Type B pancreatic cell (in vitro differentiated cells): ENCODE measurements at regions not wholly inside any gene's neighbourhood (a gene's known extent, or its start where the extent isn't known, plus 50 kb on each side); places are given as distances from the start of the nearest gene placed in this dataset.

Experiments used
- DNase-seq: peaks from one replicate; pipeline ENCODE4 v3.0.0; 2021; ENCODE audit warnings: mixed read lengths; ENCODE audit not compliant: unreplicated experiment; ENCODE audit errors: extremely low spot score
- H3K27ac Mint-ChIP-seq: 2 replicates; pipeline ENCODE4 v1.8.0; 2021; ENCODE audit warnings: mild to moderate bottlenecking, mixed read lengths
- H3K27me3 Mint-ChIP-seq: 2 replicates; pipeline ENCODE4 v1.8.0; 2021; ENCODE audit warnings: mixed read lengths
- H3K36me3 Mint-ChIP-seq: 2 replicates; pipeline ENCODE4 v1.8.0; 2021; ENCODE audit warnings: mixed read lengths
- H3K4me1 Mint-ChIP-seq: one replicate; pipeline ENCODE4 v1.8.0; 2021; ENCODE audit warnings: mixed read lengths; ENCODE audit not compliant: unreplicated experiment
- H3K4me3 Mint-ChIP-seq: 2 replicates; pipeline ENCODE4 v1.8.0; 2021; ENCODE audit warnings: mild to moderate bottlenecking, mixed read lengths
- H3K9me3 Mint-ChIP-seq: 2 replicates; pipeline ENCODE4 v1.8.0; 2021; ENCODE audit warnings: mixed read lengths
- CTCF ChIP-seq: fragments of 200-600 bp; sonication (generic); conservative IDR thresholded peaks from 2 replicates; pipeline ENCODE4 v1.5.0; 2021; ENCODE audit warnings: antibody characterized with exemption, mild to moderate bottlenecking

DNA sequence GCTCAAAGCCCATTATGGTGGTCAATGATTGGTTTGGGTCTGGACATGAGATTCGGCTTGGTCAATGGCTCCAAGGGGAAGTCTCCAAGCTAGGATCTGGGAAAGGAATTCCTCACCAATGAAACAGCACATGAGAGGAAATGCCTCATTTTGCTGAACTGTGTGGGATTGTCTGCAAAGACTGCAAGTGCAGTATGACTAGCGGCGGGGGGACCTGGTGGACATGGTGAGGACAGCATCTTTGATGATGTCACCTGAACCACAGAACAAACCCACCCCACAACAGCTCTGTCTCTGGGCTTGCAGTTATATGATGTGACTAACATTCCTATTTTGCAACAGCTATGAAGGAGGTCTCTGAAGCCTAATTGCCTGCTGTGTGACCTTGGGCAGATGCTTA lies 50.6 kb upstream of the NKD1 start:
- Mint-ChIP-seq H3K4me1 (peaks cover 2% of the 10 kb centered on the region), H3K27me3 (no peaks in the 10 kb centered on the region), H3K9me3 (no peaks in the 10 kb centered on the region), H3K36me3 (no peaks in the 10 kb centered on the region), H3K4me3 (no peak overlapping the region), H3K27ac (no peak overlapping the region)
- peak; percentile 48 for DNase-seq
- no peak for TF ChIP-seq CTCF

GRCh38 chr16:50496990-50497389 lies 51.2 kb upstream of the NKD1 start:
- no peaks in the 10 kb centered on the region for H3K9me3 Mint-ChIP-seq
- no peaks in the 10 kb centered on the region for H3K36me3 Mint-ChIP-seq
- no peaks in the 10 kb centered on the region for H3K27me3 Mint-ChIP-seq
- H3K4me1 Mint-ChIP-seq, result no peaks in the 10 kb centered on the region
- no peak overlapping the region for H3K4me3 Mint-ChIP-seq
- H3K27ac Mint-ChIP-seq, result no peak overlapping the region
- no peak for TF ChIP-seq CTCF
- DNase-seq, result peak; percentile 25

DNA sequence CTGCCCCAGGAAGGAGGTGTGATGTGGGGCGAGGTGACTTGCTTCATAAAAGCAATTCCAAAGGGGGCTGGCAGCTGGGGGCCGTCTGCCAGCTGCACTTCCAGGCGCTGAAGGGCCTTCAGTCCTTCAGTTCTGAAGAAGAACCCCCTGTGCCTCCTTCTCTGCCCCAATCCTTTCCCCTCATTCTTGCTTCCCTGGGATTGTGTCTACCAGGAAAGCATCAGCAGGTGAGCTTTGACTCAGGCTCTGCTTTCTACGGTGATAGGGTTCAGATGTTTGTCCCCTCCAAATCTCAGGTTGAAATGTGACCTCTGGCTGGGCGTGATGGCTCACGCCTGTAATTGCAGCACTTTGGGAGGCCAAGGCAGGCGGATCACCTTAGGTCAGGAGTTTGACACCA lies 52.5 kb upstream of the NKD1 start:
- Mint-ChIP-seq H3K27ac (no peak overlapping the region), H3K4me1 (no peaks in the 10 kb centered on the region), H3K4me3 (no peak overlapping the region), H3K27me3 (no peaks in the 10 kb centered on the region), H3K36me3 (no peaks in the 10 kb centered on the region), H3K9me3 (no peaks in the 10 kb centered on the region)
- DNase-seq, result no peak
- no peak for TF ChIP-seq CTCF

GRCh38 chr16:50494501-50495491 lies 53.4 kb upstream of the NKD1 start:
- H3K27me3 Mint-ChIP-seq, result no peaks in the 10 kb centered on the region
- H3K36me3 Mint-ChIP-seq, result no peaks in the 10 kb centered on the region
- no peak for TF ChIP-seq CTCF
- H3K9me3 Mint-ChIP-seq, result no peaks in the 10 kb centered on the region
- H3K4me1 Mint-ChIP-seq, result no peaks in the 10 kb centered on the region
- H3K4me3 Mint-ChIP-seq, result no peak overlapping the region
- no peak overlapping the region for H3K27ac Mint-ChIP-seq
- peak; percentile 22 for DNase-seq

DNA sequence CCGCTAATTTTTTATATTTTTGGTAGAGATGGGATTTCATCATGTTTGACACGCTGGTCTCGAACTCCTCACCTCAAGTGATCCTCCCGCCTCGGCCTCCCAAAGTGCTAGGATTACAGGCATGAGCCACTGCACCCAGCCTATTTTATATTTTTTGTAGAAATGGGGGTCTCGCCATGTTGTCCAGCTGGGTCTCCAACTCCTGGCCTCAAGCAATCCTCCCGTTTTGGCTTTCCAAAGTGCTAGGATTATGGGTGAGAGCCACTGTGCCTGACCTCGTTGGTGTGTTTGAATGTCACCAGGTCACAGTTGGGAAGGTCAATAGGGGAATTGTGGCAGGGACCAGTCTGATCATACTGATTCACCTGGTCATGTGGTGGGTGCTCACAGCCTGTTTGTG lies 56.7 kb upstream of the NKD1 start:
- no peaks in the 10 kb centered on the region for H3K4me1 Mint-ChIP-seq
- no peak for DNase-seq
- H3K36me3 Mint-ChIP-seq, result no peaks in the 10 kb centered on the region
- peaks cover 3% of the 10 kb centered on the region for H3K27me3 Mint-ChIP-seq
- no peak for TF ChIP-seq CTCF
- no peak overlapping the region for H3K4me3 Mint-ChIP-seq
- no peaks in the 10 kb centered on the region for H3K9me3 Mint-ChIP-seq
- H3K27ac Mint-ChIP-seq, result no peak overlapping the region
